H9 (cell line): ENCODE measurements at regions not wholly inside any gene's neighbourhood (a gene's known extent, or its start where the extent isn't known, plus 50 kb on each side); places are given as distances from the start of the nearest gene placed in this dataset.

Experiments used
- DNase-seq: peaks from one replicate; pipeline ENCODE4 v3.0.0-alpha.2; 2017
- H2AFZ ChIP-seq: one replicate; pipeline ENCODE4 v1.6.1; 2013; ENCODE audit warnings: mild to moderate bottlenecking, low read length, control low read depth, moderate library complexity
- H2AK5ac ChIP-seq: 2 replicates; pipeline ENCODE4 v1.6.1; 2013; ENCODE audit warnings: low read length, control low read depth, mixed read lengths; ENCODE audit not compliant: insufficient read length
- H2BK120ac ChIP-seq: one replicate; pipeline ENCODE4 v1.6.1; 2013; ENCODE audit warnings: low read depth, mild to moderate bottlenecking, low read length, control low read depth, inconsistent platforms; ENCODE audit not compliant: poor library complexity, severe bottlenecking
- H2BK12ac ChIP-seq: 2 replicates; pipeline ENCODE4 v1.6.1; 2013; ENCODE audit warnings: low read length, control low read depth, mixed read lengths, low read depth; ENCODE audit not compliant: insufficient read length
- H2BK15ac ChIP-seq: 2 replicates; pipeline ENCODE4 v1.6.1; 2013; ENCODE audit warnings: low read depth, low read length, control low read depth
- H2BK20ac ChIP-seq: one replicate; pipeline ENCODE4 v1.6.1; 2013; ENCODE audit warnings: low read depth, mild to moderate bottlenecking, low read length, control low read depth, inconsistent platforms; ENCODE audit not compliant: poor library complexity, severe bottlenecking
- H2BK5ac ChIP-seq: 2 replicates; pipeline ENCODE4 v1.6.1; 2013; ENCODE audit warnings: low read length, control low read depth, mixed read lengths; ENCODE audit not compliant: insufficient read length
- H3K14ac ChIP-seq: 2 replicates; pipeline ENCODE4 v1.6.1; 2013; ENCODE audit warnings: low read length, control low read depth; ENCODE audit not compliant: insufficient read depth
- H3K18ac ChIP-seq: 2 replicates; pipeline ENCODE4 v1.6.1; 2013; ENCODE audit warnings: low read depth, mild to moderate bottlenecking, mixed read lengths, low read length, control low read depth; ENCODE audit not compliant: insufficient read length
- H3K23ac ChIP-seq: 2 replicates; pipeline ENCODE4 v1.6.1; 2013; ENCODE audit warnings: low read length, control low read depth, mixed read lengths, low read depth; ENCODE audit not compliant: insufficient read length
- H3K23me2 ChIP-seq: 2 replicates; pipeline ENCODE4 v1.6.1; 2013; ENCODE audit warnings: low read depth, mild to moderate bottlenecking, mixed read lengths, low read length, control low read depth; ENCODE audit not compliant: insufficient read length, poor library complexity, severe bottlenecking
- H3K27ac ChIP-seq: 2 replicates; pipeline ENCODE4 v1.5.1; 2013; ENCODE audit warnings: low read length, control low read depth, mixed read lengths, low read depth; ENCODE audit not compliant: insufficient read length
- H3K27me3 ChIP-seq: 2 replicates; pipeline ENCODE4 v1.6.1; 2013; ENCODE audit warnings: low read length, control low read depth, inconsistent platforms; ENCODE audit not compliant: insufficient read depth
- H3K4ac ChIP-seq: 2 replicates; pipeline ENCODE4 v1.6.1; 2013; ENCODE audit warnings: low read depth, mild to moderate bottlenecking, control low read depth, inconsistent platforms, low read length, moderate library complexity
- H3K4me1 ChIP-seq: 2 replicates; pipeline ENCODE4 v1.6.1; 2013; ENCODE audit warnings: low read length, control low read depth, inconsistent platforms; ENCODE audit not compliant: insufficient read depth
- H3K4me2 ChIP-seq: 2 replicates; pipeline ENCODE4 v1.6.1; 2013; ENCODE audit warnings: low read length, control low read depth, mixed read lengths; ENCODE audit not compliant: insufficient read length, insufficient read depth
- H3K56ac ChIP-seq: 2 replicates; pipeline ENCODE4 v1.6.1; 2013; ENCODE audit warnings: low read depth, mild to moderate bottlenecking, mixed read lengths, low read length, control low read depth; ENCODE audit not compliant: insufficient read length
- H3K79me1 ChIP-seq: 2 replicates; pipeline ENCODE4 v1.6.1; 2013; ENCODE audit warnings: low read depth, mild to moderate bottlenecking, moderate library complexity, low read length, control low read depth, inconsistent platforms; ENCODE audit not compliant: insufficient read depth, poor library complexity, severe bottlenecking
- H3K79me2 ChIP-seq: 2 replicates; pipeline ENCODE4 v1.6.1; 2013; ENCODE audit warnings: low read length, control low read depth, inconsistent platforms; ENCODE audit not compliant: insufficient read depth
- H3K9ac ChIP-seq: 2 replicates; pipeline ENCODE4 v1.6.1; 2013; ENCODE audit warnings: low read length, control low read depth, mixed read lengths; ENCODE audit not compliant: insufficient read length; ENCODE audit errors: extremely low read depth
- H3K9me3 ChIP-seq: one replicate; pipeline ENCODE4 v1.6.1; 2013; ENCODE audit warnings: low read depth, low read length, inconsistent platforms; ENCODE audit not compliant: control insufficient read depth
- H3T11ph ChIP-seq: one replicate; pipeline ENCODE4 v1.6.1; 2013; ENCODE audit warnings: mild to moderate bottlenecking, low read length, control low read depth, inconsistent platforms
- H4K20me1 ChIP-seq: one replicate; pipeline ENCODE4 v1.6.1; 2013; ENCODE audit not compliant: control insufficient read depth, insufficient read length, insufficient read depth
- H4K5ac ChIP-seq: 2 replicates; pipeline ENCODE4 v1.6.1; 2013; ENCODE audit warnings: low read depth, mild to moderate bottlenecking, mixed read lengths, low read length, control low read depth; ENCODE audit not compliant: insufficient read length
- H4K8ac ChIP-seq: replicated peaks from 2 replicates; pipeline ENCODE4 v1.6.1; 2013; ENCODE audit warnings: low read length, control low read depth, mixed read lengths, low read depth; ENCODE audit not compliant: insufficient read length
- H4K91ac ChIP-seq: 2 replicates; pipeline ENCODE4 v1.6.1; 2013; ENCODE audit warnings: low read depth, mild to moderate bottlenecking, moderate library complexity, mixed read lengths, low read length, control low read depth; ENCODE audit not compliant: insufficient read length
- H3K27ac Mint-ChIP-seq, 3 experiments: 2 replicates in 2 of 3; 3 replicates in 1 of 3; pipeline ENCODE4 v1.8.0; 2020 to 2021; ENCODE audit warnings: mixed read lengths in 3 of 3, mild to moderate bottlenecking in 1 of 3, moderate library complexity in 1 of 3
- H3K27me3 Mint-ChIP-seq: 2 replicates; pipeline ENCODE4 v1.8.0; 2021; ENCODE audit warnings: low read depth, mild to moderate bottlenecking, moderate library complexity, mixed read lengths
- H3K36me3 Mint-ChIP-seq, 3 experiments: 2 replicates in 2 of 3; 3 replicates in 1 of 3; pipeline ENCODE4 v1.8.0; 2020 to 2021; ENCODE audit warnings: low read depth in 3 of 3, mixed read lengths in 3 of 3; ENCODE audit not compliant: insufficient read depth in 1 of 3
- H3K4me1 Mint-ChIP-seq, 2 experiments: 2 replicates each; pipeline ENCODE4 v1.8.0; 2020; ENCODE audit warnings: mixed read lengths in 2 of 2
- H3K4me3 Mint-ChIP-seq, 2 experiments: 2 replicates in 1 of 2; 3 replicates in 1 of 2; pipeline ENCODE4 v1.8.0; 2020 to 2021; ENCODE audit warnings: mild to moderate bottlenecking in 2 of 2, mixed read lengths in 2 of 2, moderate library complexity in 1 of 2
- H3K9me3 Mint-ChIP-seq, 2 experiments: 2 replicates in 1 of 2; 3 replicates in 1 of 2; pipeline ENCODE4 v1.8.0; 2020; ENCODE audit warnings: mild to moderate bottlenecking in 2 of 2, mixed read lengths in 2 of 2, moderate library complexity in 1 of 2
- CTCF ChIP-seq: fragments of 200-600 bp; sonication (generic); conservative IDR thresholded peaks from 3 replicates; pipeline ENCODE4 v1.8.0; 2021; ENCODE audit warnings: antibody characterized with exemption, mild to moderate bottlenecking
- WGBS: extraction: QIAGEN DNeasy Blood & Tissue Kit; methylation state at CpG from one replicate; pipeline ENCODE4 v1.1.7; 2013; ENCODE audit warnings: missing lambda C conversion rate, low lambda C conversion rate, mixed read lengths; ENCODE audit not compliant: insufficient read length; ENCODE audit errors: extremely low coverage; 5-methylcytosine and 5-hydroxymethylcytosine counted together

- DNase-seq, result peak; percentile 15
- no CpG with 5 or more reads among the region's 7 CpGs for WGBS
- H3K79me1 ChIP-seq, result no peaks in the 10 kb centered on the region
Observed at GRCh38 chr5:1723476-1723875, 76.2 kb downstream of the MRPL36 start.

More at GRCh38 chr5:1723476-1723875, 76.2 kb downstream of the MRPL36 start:
- Mint-ChIP-seq H3K27me3 (peaks cover 37% of the 10 kb centered on the region), H3K36me3 (peaks cover 9 to 21% (median 15%) of the 10 kb centered on the region in 3 experiments), H3K9me3 (peaks cover 15% of the 10 kb centered on the region in 2 experiments), H3K27ac (no peak overlapping the region), H3K4me1 (peaks cover 22 to 24% of the 10 kb centered on the region in 2 experiments), H3K4me3 (no peak overlapping the region)
- H3K27ac ChIP-seq, result no peak overlapping the region
- peaks cover 9% of the 10 kb centered on the region for H3K9me3 ChIP-seq
- H3K9ac ChIP-seq, result no peak overlapping the region
- no peak overlapping the region for H3K23ac ChIP-seq
- no peak overlapping the region for H2BK12ac ChIP-seq
- no peak overlapping the region for H3K4ac ChIP-seq
- no peak overlapping the region for H3K56ac ChIP-seq
- no peak overlapping the region for H4K91ac ChIP-seq
- no peak overlapping the region for H2AFZ ChIP-seq
- H3K79me2 ChIP-seq, result no peaks in the 10 kb centered on the region
- no peak overlapping the region for H3T11ph ChIP-seq
- no peak for TF ChIP-seq CTCF
- no peak overlapping the region for H4K8ac ChIP-seq
- no peak overlapping the region for H2BK15ac ChIP-seq
- no peaks in the 10 kb centered on the region for H3K4me1 ChIP-seq
- no peaks in the 10 kb centered on the region for H3K27me3 ChIP-seq
- H2AK5ac ChIP-seq, result no peak overlapping the region
- no peak overlapping the region for H3K4me2 ChIP-seq
- H2BK20ac ChIP-seq, result no peak overlapping the region
- H2BK5ac ChIP-seq, result no peak overlapping the region
- no peak overlapping the region for H2BK120ac ChIP-seq
- H3K18ac ChIP-seq, result no peak overlapping the region
- H4K20me1 ChIP-seq, result no peaks in the 10 kb centered on the region
- H4K5ac ChIP-seq, result no peak overlapping the region
- H3K23me2 ChIP-seq, result no peaks in the 10 kb centered on the region
- H3K14ac ChIP-seq, result no peak overlapping the region
